ENCODE measurements at regions not wholly inside any gene's neighbourhood (a gene's known extent, or its start where the extent isn't known, plus 50 kb on each side); places are given as distances from the start of the nearest gene placed in this dataset.

DNA sequence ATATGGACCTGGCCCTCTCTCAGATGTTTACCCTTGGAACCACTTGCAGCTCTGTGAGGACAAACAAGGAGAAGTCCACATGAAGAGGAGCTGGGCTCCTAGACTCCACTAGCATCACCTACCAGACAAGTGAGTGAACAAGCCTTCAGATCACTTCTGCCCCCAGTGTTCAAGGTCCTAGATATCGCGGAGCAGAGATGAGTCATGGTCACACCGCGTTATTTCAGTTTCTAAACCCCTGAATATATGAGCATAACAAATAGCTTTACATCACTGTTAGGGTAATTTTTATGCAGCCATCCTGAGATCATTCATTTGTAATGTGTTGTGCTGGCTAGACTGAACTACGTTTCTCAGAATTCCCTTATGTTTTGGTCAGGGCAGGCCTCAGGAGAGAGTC, 77.0 kb upstream of the DAP start:
- TF ChIP-seq, protein P1, sequence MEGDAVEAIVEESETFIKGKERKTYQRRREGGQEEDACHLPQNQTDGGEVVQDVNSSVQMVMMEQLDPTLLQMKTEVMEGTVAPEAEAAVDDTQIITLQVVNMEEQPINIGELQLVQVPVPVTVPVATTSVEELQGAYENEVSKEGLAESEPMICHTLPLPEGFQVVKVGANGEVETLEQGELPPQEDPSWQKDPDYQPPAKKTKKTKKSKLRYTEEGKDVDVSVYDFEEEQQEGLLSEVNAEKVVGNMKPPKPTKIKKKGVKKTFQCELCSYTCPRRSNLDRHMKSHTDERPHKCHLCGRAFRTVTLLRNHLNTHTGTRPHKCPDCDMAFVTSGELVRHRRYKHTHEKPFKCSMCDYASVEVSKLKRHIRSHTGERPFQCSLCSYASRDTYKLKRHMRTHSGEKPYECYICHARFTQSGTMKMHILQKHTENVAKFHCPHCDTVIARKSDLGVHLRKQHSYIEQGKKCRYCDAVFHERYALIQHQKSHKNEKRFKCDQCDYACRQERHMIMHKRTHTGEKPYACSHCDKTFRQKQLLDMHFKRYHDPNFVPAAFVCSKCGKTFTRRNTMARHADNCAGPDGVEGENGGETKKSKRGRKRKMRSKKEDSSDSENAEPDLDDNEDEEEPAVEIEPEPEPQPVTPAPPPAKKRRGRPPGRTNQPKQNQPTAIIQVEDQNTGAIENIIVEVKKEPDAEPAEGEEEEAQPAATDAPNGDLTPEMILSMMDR (IDR thresholded peaks at IDR 0.05), result no peak
- no peak for TF ChIP-seq POLR2A (IDR thresholded peaks at IDR 0.05)

Measured in heart left ventricle (tissue), 13 donors.